EL (cell line): ENCODE measurements at regions not wholly inside any gene's neighbourhood (a gene's known extent, or its start where the extent isn't known, plus 50 kb on each side); places are given as distances from the start of the nearest gene placed in this dataset.
"Not testable (repeated sequence)": the region's sequence is repeated elsewhere in the genome, so short reads cannot be mapped to it uniquely, and the experiment has no call there.

Experiments
- DNase-seq: peaks from one replicate; pipeline ENCODE4 v3.0.0-alpha.2; 2016

DNA sequence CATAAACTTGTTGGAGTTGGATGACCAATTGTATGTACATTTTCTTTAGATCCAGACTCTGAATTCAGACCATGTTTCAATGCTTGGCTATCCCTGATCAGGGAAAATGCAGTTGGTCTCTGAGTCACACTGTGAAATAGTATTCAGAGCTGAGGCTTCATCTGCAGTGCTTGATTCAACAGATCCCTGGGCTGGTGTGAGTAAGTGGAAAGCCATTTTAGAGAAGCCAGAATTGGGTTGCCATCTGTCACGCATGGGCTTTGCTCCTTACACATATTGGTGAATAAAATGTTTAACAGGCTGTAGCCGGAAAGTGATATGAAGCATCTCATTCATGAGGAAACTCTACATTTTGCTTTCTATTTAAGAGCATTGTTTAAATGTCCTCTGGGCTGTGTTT is 50.0 kb upstream of the ACYP2 start:
- DNase-seq = peak; percentile 94

DNA sequence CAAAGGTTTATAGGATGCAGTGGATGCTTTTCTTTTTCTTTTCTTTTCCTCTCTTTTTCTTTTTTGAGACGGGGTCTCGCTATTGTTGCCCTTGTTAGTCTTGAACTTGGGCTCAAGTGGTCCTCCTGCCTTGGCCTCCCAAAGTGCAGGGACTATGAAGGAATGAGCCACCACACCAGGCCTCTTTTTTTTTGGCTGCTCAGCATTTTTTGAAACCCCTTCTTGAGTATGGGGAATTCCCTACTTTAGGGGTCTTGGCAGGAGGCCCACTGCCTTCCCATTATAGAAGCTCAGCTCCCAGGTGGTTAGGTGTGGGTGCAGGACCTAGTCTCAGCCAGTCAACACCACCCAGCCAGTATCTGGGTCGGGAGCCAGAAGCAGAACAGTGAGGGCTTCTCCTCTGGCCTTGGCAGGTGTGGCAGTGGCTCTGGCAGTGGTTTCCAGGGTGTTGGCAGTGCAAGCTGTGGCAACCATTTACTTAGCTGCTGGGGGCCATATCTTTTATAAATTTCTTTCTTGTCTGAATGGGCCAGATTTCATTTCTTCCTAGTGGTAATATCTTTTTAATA is 51.4 kb upstream of the ACYP2 start:
- no peak for DNase-seq

DNA sequence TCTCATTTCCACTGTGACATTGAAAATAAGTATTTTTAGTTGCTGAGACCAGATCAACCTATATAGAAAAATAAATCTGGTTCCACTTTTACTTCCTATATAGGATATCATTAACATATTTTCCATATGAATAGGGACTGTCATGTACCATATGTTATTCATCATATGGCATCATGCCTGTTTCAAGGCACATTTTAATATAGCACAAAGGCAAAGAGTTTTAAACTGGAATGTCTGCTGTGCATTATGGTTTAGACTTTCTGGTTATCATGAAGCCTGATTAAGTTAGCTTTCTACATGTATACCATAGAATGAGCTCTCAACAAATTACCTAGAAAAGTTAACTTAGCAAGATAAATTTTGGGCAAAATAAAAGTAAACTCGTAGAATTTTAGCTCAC is 53.0 kb upstream of the ACYP2 start:
- DNase-seq = no peak

DNA sequence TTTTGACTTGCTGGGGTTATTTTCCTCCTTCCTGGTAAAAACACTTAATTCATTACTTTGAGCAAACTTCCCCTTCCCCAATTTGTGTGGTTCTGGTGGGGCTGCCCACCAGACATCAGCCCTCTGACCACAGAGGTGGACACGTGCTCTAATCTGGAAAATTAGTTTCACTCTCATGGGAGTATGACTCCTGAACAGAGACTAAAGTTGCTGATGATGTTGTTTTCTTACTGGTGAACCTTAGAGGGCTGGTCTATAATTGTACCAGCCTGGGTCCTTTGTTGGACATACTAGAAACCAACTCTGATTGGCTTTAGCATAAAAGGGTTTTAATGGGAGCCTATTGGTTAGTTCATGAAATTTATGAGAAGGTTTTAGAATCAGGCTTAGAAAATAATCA is 54.1 kb upstream of the ACYP2 start:
- no peak for DNase-seq

DNA sequence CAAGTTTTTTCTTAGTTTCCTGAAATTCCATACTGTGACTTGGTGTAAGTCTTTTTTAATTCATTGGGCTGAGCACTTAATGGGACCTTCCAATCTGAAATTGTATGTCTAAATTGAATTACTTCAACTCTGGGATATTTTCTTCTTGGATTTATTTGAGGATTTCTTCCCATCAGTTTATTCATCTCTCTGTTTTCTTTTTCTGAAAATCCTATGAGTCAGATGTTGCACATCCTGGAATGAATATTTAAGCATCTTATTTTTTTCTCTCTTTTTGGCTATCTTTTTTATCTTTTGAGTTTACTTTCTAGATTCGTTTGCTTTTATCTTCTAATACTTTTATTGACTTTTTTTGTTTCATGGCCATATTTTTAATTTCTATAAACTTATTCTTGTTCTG is 55.4 kb upstream of the ACYP2 start:
- DNase-seq = peak; percentile 36

DNA sequence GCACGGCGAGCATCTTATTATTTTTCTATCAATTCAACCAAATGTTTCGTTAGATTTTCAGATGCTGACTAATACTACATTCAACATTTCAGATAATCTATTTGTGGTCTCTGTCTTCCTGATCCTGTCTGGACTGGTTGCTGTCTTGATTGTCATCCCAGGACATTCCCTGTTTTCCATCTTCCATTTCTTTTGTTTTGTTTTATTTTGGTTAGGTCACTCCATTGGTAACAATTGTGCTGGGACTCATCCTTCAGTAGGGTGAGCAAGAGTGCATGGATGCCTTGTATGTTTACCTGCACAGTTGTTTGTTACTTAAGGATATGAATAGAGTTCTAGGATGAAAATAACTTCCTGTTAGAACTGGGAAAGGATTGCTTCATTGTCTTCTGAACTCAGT is 55.9 kb upstream of the ACYP2 start:
- no peak for DNase-seq

DNA sequence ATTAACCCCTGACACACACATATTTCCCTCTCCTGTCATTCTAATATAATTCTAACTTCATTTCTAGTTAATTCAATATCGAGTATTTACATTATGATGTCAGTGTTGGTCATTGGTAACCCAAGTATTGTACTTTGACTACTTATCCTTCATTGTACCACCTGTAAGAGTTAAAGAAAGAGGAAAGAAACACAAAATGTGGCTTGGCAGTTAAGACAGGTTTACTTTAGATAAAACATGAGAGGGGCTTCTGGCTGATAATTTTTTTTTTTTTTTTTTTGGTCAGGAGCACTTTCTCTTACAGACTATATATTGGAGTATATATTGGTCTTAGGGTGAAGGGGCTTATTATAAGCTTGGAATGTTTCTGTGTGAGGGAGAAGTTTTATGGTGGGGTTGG is 57.0 kb upstream of the ACYP2 start:
- DNase-seq = no peak

DNA sequence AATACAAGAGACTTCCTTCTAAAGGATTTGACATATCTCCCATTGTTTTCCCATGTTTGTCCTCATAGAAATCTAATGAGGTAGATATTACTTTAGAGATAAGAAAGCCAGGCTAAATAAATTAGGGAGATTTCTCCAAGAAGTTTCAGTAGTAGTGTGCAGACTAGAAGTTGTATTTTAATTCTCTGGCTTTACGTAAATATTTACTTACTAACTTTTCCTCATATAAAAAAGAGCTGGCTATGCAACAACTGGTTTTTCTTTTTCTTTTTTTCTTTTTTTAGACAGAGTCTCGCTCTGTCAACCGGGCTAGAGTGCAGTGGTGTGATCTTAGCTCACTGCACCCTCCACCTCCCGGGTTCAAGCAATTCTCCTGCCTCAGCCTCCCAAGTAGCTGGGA is 60.6 kb upstream of the ACYP2 start:
- no peak for DNase-seq

DNA sequence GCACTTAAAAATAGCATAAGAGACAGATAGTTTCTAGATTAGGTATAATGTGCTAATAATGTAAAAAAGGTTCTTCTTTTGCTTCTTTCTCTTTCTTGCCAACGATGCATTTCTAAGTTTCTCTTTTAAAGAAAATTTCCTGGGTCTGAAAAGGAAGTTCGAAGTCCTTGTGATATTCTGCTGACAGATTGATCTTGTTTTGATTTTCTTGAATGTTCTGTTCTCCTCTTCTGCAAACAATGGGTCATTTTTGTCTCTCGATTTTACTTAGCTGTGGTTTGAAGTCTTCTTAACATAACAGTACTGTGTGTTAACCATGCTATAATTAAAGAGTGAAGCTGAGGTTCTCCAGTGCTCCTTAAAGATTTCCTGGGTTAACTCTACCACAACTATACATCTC is 61.1 kb upstream of the ACYP2 start:
- no peak for DNase-seq

DNA sequence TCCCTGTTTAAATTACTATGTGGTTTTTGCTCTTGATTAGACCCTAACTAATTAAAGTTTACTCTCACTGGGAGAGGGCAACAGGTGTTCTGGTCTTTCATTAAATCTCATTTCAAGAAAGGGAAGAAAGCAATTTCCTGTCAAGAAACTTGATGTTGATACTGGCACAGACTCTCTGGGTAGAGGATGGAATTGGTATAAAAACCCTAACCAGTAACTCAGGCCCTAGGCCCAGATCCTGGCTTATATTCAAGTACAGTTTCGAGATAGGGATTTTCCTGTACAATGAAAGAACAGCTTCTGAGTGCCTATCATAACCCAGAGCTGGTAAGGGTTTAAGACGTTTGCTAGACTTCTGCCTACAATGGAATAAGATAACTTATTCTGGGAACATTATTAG is 61.6 kb upstream of the ACYP2 start:
- DNase-seq = no peak

DNA sequence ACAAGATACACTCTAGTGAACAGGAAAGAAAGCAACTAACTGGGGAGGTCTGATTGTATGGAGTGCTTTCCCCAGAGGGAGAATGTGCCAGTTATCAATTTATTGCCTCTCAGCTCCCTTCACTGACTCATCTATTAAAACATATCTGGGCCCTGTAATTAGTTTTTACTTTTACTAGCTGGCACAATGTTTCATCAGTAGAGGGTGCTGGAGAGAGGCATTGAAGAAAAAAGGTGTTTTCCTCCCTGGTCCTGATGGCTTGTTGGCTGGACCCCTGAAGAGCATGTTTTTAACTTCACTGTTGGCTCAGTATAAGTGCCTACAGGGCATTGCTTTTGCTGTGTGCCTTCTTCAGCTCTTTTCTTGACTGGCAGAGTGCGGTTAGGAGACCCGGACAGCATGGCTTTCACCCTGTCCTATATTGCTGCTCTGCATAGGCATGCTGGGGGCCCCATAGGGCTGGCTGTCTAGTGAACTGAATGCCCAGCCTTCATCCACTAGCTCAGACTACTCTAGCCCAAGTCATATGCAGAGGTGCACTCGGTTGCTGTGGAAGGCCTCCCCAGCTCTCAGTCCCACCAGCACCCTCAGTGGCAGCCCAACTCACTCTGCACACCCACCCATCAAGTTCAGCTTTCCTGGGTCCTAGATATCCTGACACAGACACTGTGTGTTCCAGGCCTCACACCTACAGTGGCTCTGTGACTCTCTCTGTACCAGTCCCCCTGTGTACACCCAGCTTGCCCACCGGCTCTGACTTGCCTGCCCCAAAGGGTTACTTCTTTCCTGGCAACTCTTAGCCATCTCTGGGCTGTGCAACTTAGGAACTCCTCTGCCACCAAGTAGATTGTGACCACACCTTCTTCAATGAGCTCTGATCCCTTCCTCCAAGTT is 62.3 kb upstream of the ACYP2 start:
- peak; percentile 35 for DNase-seq

DNA sequence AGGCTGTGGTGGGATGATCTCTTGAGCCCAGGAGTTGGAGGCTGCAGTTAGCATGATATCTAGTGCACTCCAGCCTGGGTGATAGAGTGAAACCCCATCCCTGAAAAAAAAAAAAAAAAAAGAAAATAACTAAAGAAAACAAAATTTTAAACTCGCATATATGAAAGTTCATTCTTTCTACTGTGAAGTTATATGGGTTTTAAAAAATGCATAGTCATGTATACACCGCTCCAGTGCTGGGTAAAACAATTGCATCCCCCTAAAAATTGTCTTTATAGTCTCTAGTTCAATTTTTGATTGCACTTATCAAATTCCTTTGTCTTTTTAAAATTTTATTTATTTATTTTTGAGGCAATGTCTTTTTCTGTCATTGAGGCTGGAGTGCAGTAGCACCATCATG is 65.0 kb upstream of the ACYP2 start:
- no peak for DNase-seq

DNA sequence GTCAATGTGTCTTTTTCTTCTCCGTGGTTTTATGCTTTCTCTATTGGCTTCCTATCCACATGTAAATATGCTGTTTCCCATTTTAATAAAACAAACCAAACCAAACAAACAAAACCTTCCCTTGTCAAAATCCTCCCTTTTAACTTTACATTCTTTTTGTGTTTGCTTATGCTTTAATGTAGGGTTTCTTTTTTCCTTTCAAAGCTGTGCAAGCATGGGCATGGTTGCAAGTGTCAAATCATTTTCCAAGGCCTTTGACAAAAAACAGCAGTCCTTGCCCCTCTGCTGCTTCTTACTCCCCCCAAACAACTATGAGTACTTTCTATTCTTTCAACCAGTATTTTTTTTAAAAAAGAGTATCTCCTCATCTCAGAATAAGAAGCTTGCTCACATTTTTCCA is 66.0 kb upstream of the ACYP2 start:
- no peak for DNase-seq

DNA sequence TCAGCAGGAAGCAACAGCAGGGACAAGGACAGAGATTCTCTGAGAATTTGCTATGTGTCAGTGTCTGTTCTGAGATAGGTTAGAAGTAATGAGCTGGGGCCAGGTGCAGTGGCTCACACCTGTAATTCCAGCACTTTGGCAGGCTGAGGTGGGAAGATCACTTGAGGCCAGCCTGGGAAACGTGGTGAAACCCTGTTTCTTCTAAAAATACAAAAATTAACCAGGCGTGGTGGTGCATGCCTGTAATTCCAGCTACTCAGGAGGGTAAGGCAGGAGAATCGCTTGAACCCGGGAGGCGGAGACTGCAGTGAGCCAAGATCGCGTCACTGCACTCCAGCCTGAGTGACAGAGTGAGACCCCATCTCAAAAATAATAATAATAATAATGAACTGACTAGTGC is 66.5 kb upstream of the ACYP2 start:
- not testable (repeated sequence) for DNase-seq

DNA sequence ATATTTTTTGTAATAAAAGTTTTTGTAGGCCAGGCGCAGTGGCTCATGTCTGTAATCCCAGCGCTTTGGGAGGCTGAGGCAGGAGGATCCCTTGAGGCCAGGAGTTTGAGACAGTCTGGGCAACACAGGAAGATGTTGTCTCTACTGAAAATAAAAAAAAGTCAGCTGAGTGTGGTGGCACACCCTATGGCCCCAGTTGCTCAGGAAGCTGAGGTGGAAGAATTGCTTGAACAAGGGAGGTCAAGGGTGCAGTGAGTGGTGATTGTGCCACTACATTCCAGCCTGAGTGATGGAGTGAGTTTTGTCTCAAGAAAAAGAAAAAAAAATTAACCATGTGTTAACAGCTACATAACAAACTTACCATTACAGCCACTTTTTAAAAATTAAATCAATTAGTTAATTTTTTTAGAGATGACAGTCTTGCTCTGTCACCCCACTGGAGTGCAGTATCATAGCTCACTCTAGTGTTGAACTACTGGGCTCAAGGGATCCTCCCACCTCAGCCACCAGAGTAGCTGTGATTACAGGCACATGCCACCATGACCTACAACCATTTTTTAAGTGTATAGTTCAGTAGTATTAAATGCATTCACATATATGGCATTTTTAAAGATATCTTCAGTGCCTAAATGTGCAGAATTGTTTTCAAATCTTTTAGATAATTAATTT is 67.2 kb upstream of the ACYP2 start:
- no peak for DNase-seq

DNA sequence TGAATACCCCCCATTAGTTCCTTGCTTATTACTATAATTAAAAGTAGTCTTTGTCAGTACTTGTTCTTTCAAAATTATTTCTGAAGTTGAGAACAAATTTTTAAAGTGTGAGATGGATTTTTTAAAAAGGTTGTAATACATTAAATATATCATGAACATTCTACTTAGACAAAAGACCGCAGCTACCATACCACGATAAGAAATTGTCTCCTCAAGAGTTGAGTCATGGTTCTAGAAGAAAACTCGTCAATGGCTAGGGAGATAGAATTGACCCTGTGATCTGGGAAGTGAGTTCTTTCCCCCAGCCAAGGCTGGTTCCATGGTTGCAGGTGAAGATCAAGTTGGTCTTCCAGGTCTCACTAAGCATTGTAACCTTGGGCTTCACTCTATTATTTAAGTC is 67.8 kb upstream of the ACYP2 start:
- DNase-seq = no peak

DNA sequence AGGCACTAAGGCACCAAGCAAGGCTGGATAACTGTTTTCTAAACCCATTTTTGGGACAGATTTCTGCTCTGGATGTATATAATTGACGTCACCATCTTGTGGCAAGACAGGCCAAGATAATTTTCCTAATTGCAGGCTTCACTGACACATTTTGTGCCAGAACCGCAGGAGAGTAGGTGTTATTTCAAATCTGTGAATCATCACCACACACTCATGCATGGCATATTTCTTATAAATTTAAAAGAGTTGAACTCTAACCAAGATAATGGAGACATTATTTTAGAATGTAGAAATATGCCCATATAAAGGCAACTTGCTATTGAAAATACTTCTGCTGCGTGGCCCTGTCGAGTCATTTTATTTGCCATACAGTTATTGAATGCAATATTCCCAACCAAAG is 68.3 kb upstream of the ACYP2 start:
- no peak for DNase-seq

DNA sequence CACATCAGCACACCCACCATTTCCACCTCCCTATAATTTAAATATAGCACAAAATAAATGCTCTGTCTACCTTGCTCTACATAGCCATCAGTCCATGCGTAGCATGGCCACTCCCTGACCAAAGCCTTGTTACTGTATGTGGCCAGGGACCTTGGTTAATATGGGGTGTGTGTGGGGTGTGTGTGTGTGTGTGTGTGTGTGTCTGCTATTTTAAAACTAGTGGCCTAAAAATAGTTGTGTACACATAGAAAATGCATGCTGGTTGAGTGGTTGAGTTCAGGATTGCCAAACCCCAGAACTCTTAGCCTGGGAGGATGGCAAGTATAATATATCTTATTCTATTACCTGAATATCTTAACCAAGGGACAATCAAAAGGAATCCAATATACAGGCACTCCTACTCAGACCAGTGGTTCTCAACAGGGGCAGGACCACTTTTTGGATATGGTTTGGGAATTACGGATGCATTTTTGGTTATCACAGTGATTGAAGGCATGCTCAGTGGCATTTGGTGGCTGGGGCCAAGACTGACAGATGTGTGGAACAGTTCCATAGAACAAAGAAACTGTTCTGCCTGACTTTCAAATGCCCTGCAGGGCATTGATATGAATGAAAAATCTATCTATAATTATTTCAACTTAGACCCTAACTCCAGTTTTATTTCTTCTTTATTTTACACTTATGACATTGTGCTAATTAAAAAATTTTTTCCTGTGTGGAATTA is 72.3 kb upstream of the PSME4 start:
- DNase-seq = no peak

DNA sequence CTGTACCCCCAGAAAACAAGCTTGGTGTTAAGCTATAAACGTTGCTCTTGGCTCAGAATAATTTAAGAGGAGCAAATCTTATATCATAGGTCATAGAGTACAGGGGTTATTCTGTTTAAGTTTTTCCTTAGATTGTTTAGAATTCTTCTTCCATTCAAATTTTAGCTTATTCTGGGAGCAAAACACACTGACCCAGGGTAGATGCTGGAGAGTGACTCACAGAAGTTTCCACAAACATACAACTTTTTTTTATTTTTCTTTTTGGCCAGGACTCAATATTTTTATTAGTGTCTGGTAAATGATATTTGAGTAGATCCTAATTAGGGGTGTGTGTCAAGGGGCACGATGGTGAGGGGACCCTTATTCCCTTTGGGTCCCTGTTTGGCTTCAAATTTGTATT is 71.5 kb upstream of the PSME4 start:
- DNase-seq = no peak

DNA sequence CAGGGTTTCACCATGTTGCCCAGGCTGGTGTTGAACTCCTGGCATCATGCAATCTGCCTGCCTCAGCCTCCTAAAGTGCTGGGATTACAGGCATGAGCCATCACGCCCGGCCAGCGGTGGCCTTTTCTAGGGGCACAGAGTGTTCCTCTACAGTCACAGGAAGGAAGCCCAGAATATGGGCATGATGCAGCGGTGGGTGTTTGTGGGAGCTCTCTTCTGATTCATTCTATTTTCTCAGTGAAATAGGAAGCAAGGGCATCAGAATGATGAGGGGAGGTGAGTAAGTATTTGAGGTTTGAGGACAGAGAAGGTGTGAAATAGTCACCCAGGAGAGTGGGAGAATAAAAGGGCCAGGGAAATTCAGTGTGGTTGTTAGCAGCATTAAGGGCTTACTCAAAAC is 70.3 kb upstream of the PSME4 start:
- DNase-seq = no peak

DNA sequence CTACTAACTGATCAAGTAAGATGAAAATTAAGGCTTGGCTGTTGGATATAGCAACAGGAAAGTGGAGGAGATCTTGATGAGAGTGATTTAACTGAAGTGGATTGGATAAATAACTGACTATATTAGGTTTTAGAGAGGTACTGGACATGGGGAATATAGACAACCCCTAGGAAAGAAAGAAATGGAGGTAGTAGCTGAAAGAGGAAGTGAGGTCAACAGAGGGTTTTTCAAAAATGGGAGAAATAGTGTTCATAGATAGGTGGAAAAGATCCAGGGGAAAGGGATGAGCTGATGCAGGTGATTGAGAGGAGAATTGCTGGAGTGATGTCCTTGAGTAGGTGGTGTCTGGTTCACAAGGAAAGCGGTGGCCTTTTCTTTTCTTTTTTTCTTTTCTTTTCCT is 69.9 kb upstream of the PSME4 start:
- no peak for DNase-seq

DNA sequence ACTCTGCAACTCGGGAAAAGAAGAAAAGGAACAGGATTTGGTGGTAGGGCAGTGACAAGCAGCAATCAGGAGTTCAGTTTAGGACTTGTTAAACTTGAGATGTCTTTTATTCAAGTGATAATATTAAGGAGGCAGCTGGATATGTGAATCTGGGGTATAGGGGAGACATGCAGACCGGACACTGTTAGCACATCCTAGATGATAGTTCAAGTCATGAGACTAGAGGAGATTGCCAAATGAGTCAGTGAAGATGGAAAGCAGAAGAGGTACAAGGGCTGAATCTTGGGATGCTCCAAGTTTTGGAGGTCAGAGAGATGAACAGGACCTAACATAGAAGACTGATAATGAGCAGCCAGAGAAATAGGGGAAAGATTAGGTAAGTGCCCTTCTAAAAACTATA is 69.5 kb upstream of the PSME4 start:
- no peak for DNase-seq

DNA sequence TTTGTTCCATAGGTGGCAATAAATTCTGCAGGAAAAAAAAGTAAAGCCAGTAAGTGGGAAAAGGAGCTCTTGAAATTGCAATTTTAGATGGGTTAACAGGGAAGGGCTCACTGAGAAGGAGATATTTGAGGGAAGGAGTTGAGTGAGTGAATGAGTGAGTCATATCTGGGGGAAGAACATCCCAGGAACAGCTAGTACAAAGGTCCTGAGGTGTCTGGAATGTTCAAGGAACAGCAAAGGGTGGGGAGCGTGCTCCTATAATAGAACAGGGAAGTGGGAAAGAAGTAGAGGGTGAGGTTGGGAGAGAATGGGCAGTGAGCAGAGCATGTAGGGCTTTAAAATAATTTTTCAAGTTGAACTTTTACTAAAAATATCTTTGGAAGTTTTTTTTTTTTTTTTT is 68.0 kb upstream of the PSME4 start:
- DNase-seq = no peak

DNA sequence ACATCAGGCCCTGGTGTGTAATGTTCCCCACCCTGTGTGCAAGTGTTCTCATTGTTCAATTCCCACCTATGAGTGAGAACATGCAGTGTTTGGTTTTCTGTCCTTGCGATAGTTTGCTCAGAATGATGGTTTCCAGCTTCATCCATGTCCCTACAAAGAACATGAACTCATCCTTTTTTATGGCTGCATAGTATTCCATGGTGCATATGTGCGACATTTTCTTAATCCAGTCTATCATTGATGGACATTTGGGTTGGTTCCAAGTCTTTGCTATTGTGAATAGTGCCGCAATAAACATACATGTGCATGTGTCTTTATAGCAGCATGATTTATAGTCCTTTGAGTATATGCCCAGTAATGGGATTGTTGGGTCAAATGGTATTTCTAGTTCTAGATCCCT is 60.5 kb upstream of the PSME4 start:
- not testable (repeated sequence) for DNase-seq
